ENCODE measurements at regions not wholly inside any gene's neighbourhood (a gene's known extent, or its start where the extent isn't known, plus 50 kb on each side); places are given as distances from the start of the nearest gene placed in this dataset.

DNA sequence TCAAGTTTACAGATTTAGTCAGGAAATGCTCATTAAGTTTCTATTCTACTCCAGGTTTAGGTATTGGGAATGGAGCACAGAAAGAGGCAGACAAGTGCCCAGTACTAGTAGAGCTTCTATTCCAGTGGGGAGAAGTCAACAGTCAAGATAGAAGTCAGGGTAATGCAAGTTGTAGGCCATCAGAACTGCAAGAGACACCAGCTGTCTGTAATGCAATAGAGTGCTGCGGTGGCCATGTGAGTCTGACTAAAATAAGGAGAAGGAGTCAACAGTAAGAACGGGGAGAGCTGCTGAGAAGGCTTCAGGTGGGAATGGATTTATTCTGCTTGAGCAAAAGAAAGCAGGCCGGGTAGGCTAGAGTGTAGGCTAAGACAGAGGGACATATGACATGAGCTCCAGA lies 515.0 kb downstream of the QKI start:
- no peak for ATAC-seq
- Histone ChIP-seq H3K79me2 (ENCODE audit: insufficient read depth, low read length) (no peaks in the 10 kb centered on the region), H3K9me3 (ENCODE audit: control insufficient read depth in 1 of 2, insufficient read depth in 1 of 2, low read depth in 1 of 2, low read length in 2 of 2) (no peaks in the 10 kb centered on the region; a peak in 1 of 4 replicates), H3K27ac (ENCODE audit: low read depth, low read length) (no peak overlapping the region), H3K4me1 (ENCODE audit: control insufficient read depth in 1 of 2, insufficient read depth in 2 of 2, low read length in 2 of 2) (no peaks in the 10 kb centered on the region), H2AFZ (ENCODE audit: low read depth, low read length, poor library complexity, severe bottlenecking) (no peak overlapping the region), H3K4me2 (ENCODE audit: low read length) (no peak overlapping the region), H3K9ac (ENCODE audit: low read length) (no peak overlapping the region), H3K36me3 (ENCODE audit: control insufficient read depth in 1 of 2, insufficient read depth in 2 of 2, low read length in 2 of 2) (no peaks in the 10 kb centered on the region), H3K9me2 (ENCODE audit: insufficient read depth) (no peaks in the 10 kb centered on the region), H4K20me1 (ENCODE audit: insufficient read depth) (no peaks in the 10 kb centered on the region), H3K4me3 (replicated peaks in 1 of 2; ENCODE audit: low read depth in 1 of 2, low read length in 2 of 2) (no peak overlapping the region), H3K27me3 (ENCODE audit: insufficient read depth, low read length) (no peaks in the 10 kb centered on the region)
- DNase-seq (ENCODE audit: low read depth, low spot score) = no peak
- CTCF ChIA-PET = no interaction called here
- RAD21 ChIA-PET (ENCODE audit: low non-redundant PET in 1 of 2, low total read pairs in 2 of 2, uncharacterized antibody in 2 of 2, unreplicated experiment in 2 of 2) = no interaction called here
- intact Hi-C loops (cut with micrococcal nuclease) = no loop called here
- no TSS peak for BruUV-seq (replicated peaks)
- TF ChIP-seq, protein P1, sequence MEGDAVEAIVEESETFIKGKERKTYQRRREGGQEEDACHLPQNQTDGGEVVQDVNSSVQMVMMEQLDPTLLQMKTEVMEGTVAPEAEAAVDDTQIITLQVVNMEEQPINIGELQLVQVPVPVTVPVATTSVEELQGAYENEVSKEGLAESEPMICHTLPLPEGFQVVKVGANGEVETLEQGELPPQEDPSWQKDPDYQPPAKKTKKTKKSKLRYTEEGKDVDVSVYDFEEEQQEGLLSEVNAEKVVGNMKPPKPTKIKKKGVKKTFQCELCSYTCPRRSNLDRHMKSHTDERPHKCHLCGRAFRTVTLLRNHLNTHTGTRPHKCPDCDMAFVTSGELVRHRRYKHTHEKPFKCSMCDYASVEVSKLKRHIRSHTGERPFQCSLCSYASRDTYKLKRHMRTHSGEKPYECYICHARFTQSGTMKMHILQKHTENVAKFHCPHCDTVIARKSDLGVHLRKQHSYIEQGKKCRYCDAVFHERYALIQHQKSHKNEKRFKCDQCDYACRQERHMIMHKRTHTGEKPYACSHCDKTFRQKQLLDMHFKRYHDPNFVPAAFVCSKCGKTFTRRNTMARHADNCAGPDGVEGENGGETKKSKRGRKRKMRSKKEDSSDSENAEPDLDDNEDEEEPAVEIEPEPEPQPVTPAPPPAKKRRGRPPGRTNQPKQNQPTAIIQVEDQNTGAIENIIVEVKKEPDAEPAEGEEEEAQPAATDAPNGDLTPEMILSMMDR (IDR thresholded peaks at IDR 0.05 in 2 of 3, conservative IDR thresholded peaks at IDR 0.05 in 1 of 3; ENCODE audit: borderline replicate concordance in 1 of 3, insufficient read depth in 1 of 3, low read depth in 2 of 3, low read length in 2 of 3) = no peak
- TF ChIP-seq, protein P2, sequence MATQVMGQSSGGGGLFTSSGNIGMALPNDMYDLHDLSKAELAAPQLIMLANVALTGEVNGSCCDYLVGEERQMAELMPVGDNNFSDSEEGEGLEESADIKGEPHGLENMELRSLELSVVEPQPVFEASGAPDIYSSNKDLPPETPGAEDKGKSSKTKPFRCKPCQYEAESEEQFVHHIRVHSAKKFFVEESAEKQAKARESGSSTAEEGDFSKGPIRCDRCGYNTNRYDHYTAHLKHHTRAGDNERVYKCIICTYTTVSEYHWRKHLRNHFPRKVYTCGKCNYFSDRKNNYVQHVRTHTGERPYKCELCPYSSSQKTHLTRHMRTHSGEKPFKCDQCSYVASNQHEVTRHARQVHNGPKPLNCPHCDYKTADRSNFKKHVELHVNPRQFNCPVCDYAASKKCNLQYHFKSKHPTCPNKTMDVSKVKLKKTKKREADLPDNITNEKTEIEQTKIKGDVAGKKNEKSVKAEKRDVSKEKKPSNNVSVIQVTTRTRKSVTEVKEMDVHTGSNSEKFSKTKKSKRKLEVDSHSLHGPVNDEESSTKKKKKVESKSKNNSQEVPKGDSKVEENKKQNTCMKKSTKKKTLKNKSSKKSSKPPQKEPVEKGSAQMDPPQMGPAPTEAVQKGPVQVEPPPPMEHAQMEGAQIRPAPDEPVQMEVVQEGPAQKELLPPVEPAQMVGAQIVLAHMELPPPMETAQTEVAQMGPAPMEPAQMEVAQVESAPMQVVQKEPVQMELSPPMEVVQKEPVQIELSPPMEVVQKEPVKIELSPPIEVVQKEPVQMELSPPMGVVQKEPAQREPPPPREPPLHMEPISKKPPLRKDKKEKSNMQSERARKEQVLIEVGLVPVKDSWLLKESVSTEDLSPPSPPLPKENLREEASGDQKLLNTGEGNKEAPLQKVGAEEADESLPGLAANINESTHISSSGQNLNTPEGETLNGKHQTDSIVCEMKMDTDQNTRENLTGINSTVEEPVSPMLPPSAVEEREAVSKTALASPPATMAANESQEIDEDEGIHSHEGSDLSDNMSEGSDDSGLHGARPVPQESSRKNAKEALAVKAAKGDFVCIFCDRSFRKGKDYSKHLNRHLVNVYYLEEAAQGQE (IDR thresholded peaks at IDR 0.05; ENCODE audit: low read depth) = no peak
- TF ChIP-seq ELF1 (IDR thresholded peaks at IDR 0.05; ENCODE audit: borderline replicate concordance, low read depth) (no peak), POLR2A (IDR thresholded peaks at IDR 0.05; ENCODE audit: borderline replicate concordance, extremely low read depth, insufficient read depth, insufficient read length) (no peak), CBX3 (IDR thresholded peaks at IDR 0.05; ENCODE audit: low read depth) (no peak), JUND (IDR thresholded peaks at IDR 0.05) (no peak), EZH2phosphoT487 (IDR thresholded peaks at IDR 0.05; ENCODE audit: borderline replicate concordance) (no peak), TCF7L2 (IDR thresholded peaks at IDR 0.05; ENCODE audit: borderline replicate concordance, extremely low read depth, insufficient read depth, insufficient read length) (no peak), EZH2 (IDR thresholded peaks at IDR 0.05) (no peak)
- TF ChIP-seq, protein P3, sequence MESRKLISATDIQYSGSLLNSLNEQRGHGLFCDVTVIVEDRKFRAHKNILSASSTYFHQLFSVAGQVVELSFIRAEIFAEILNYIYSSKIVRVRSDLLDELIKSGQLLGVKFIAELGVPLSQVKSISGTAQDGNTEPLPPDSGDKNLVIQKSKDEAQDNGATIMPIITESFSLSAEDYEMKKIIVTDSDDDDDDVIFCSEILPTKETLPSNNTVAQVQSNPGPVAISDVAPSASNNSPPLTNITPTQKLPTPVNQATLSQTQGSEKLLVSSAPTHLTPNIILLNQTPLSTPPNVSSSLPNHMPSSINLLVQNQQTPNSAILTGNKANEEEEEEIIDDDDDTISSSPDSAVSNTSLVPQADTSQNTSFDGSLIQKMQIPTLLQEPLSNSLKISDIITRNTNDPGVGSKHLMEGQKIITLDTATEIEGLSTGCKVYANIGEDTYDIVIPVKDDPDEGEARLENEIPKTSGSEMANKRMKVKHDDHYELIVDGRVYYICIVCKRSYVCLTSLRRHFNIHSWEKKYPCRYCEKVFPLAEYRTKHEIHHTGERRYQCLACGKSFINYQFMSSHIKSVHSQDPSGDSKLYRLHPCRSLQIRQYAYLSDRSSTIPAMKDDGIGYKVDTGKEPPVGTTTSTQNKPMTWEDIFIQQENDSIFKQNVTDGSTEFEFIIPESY (IDR thresholded peaks at IDR 0.05; ENCODE audit: extremely low read depth, insufficient replicate concordance, low read length) = no peak
- POLR2A ChIA-PET = no interaction called here
